Epithelial cell of proximal tubule (primary cell): ENCODE measurements at regions not wholly inside any gene's neighbourhood (a gene's known extent, or its start where the extent isn't known, plus 50 kb on each side); places are given as distances from the start of the nearest gene placed in this dataset.

Source experiments
- DNase-seq: peaks from one replicate; pipeline ENCODE4 v3.0.0-alpha.2; 2011; ENCODE audit warnings: low read depth
- H3K4me3 ChIP-seq: 2 replicates; pipeline ENCODE4 v1.5.1; 2011; ENCODE audit warnings: low read depth, mild to moderate bottlenecking, low read length
- CTCF ChIP-seq: conservative IDR thresholded peaks from 2 replicates; pipeline ENCODE4 v1.5.1; 2012; ENCODE audit warnings: low read depth, mild to moderate bottlenecking, low read length

GRCh38 chr3:95759614-95760301, 1054.6 kb upstream of the EPHA6 start:
- H3K4me3 ChIP-seq, result no peak overlapping the region
- TF ChIP-seq CTCF, result no peak
- no peak for DNase-seq

GRCh38 chr3:95775486-95776094, 1038.8 kb upstream of the EPHA6 start:
- no peak overlapping the region for H3K4me3 ChIP-seq
- DNase-seq, result no peak
- TF ChIP-seq CTCF, result no peak

- no peak for TF ChIP-seq CTCF
- no peak for DNase-seq
- no peak overlapping the region for H3K4me3 ChIP-seq
Measured at GRCh38 chr3:95781598-95781997, 1032.8 kb upstream of the EPHA6 start.

- TF ChIP-seq CTCF, result no peak
- no peak for DNase-seq
- no peak overlapping the region for H3K4me3 ChIP-seq
Measured at GRCh38 chr3:95789111-95789510, 1025.3 kb upstream of the EPHA6 start.

GRCh38 chr3:95797081-95797480, 1017.3 kb upstream of the EPHA6 start:
- DNase-seq, result no peak
- TF ChIP-seq CTCF, result no peak
- H3K4me3 ChIP-seq, result no peak overlapping the region

GRCh38 chr3:95798628-95799027, 1015.8 kb upstream of the EPHA6 start:
- H3K4me3 ChIP-seq, result no peak overlapping the region
- DNase-seq, result no peak
- TF ChIP-seq CTCF, result no peak

GRCh38 chr3:95810462-95810861, 1003.9 kb upstream of the EPHA6 start:
- no peak for DNase-seq
- TF ChIP-seq CTCF, result no peak
- no peak overlapping the region for H3K4me3 ChIP-seq
